ENCODE measurements at regions not wholly inside any gene's neighbourhood (a gene's known extent, or its start where the extent isn't known, plus 50 kb on each side); places are given as distances from the start of the nearest gene placed in this dataset.

GRCh38 chr5:120967366-120967765 lies 503.3 kb downstream of the PRR16 start:
- H3K4me3 ChIP-seq (ENCODE audit: low read depth, low read length) = no peak overlapping the region
- DNase-seq (ENCODE audit: low read depth) = no peak
- TF ChIP-seq CTCF (IDR thresholded peaks at IDR 0.05; ENCODE audit: low read depth, low read length, missing control alignments) = no peak
- in situ Hi-C loops (cut with HindIII; ENCODE audit: low sequenced_read_pairs) = no loop called here

- no peak for DNase-seq (ENCODE audit: low read depth)
- H3K4me3 ChIP-seq (ENCODE audit: low read depth, low read length) = no peak overlapping the region
- TF ChIP-seq CTCF (IDR thresholded peaks at IDR 0.05; ENCODE audit: low read depth, low read length, missing control alignments) = no peak
- in situ Hi-C loops (cut with HindIII; ENCODE audit: low sequenced_read_pairs) = no loop called here
Measured at GRCh38 chr5:120974690-120975089, 510.6 kb downstream of the PRR16 start.

- no peak overlapping the region for H3K4me3 ChIP-seq (ENCODE audit: low read depth, low read length)
- DNase-seq (ENCODE audit: low read depth) = no peak
- in situ Hi-C loops (cut with HindIII; ENCODE audit: low sequenced_read_pairs) = no loop called here
- TF ChIP-seq CTCF (IDR thresholded peaks at IDR 0.05; ENCODE audit: low read depth, low read length, missing control alignments) = no peak
Measured at GRCh38 chr5:120982351-120982750, 518.3 kb downstream of the PRR16 start.

GRCh38 chr5:120985526-120985925 lies 521.4 kb downstream of the PRR16 start:
- no peak for TF ChIP-seq CTCF (IDR thresholded peaks at IDR 0.05; ENCODE audit: low read depth, low read length, missing control alignments)
- in situ Hi-C loops (cut with HindIII; ENCODE audit: low sequenced_read_pairs) = no loop called here
- no peak overlapping the region for H3K4me3 ChIP-seq (ENCODE audit: low read depth, low read length)
- DNase-seq (ENCODE audit: low read depth) = no peak

- no peak for DNase-seq (ENCODE audit: low read depth)
- in situ Hi-C loops (cut with HindIII; ENCODE audit: low sequenced_read_pairs) = no loop called here
- no peak overlapping the region for H3K4me3 ChIP-seq (ENCODE audit: low read depth, low read length)
- TF ChIP-seq CTCF (IDR thresholded peaks at IDR 0.05; ENCODE audit: low read depth, low read length, missing control alignments) = no peak
Measured at GRCh38 chr5:120988491-120988890, 524.4 kb downstream of the PRR16 start.

GRCh38 chr5:120988941-120989340 lies 524.8 kb downstream of the PRR16 start:
- DNase-seq (ENCODE audit: low read depth) = no peak
- in situ Hi-C loops (cut with HindIII; ENCODE audit: low sequenced_read_pairs) = no loop called here

More at GRCh38 chr5:120988941-120989340, 524.8 kb downstream of the PRR16 start:
- H3K4me3 ChIP-seq (ENCODE audit: low read depth, low read length) = no peak overlapping the region
- no peak for TF ChIP-seq CTCF (IDR thresholded peaks at IDR 0.05; ENCODE audit: low read depth, low read length, missing control alignments)
